ENCODE measurements at regions not wholly inside any gene's neighbourhood (a gene's known extent, or its start where the extent isn't known, plus 50 kb on each side); places are given as distances from the start of the nearest gene placed in this dataset.

GRCh38 chr1:219555031-219555692 lies 57.7 kb downstream of the ZC3H11B start:
- Histone ChIP-seq H3K4me3 (ENCODE audit: low read depth in 1 of 2, low read length in 2 of 2) (no peak overlapping the region), H3K4me2 (ENCODE audit: insufficient read depth, low read length) (no peak overlapping the region), H2AFZ (ENCODE audit: low read depth, low read length) (no peak overlapping the region), H3K79me2 (ENCODE audit: insufficient read depth, low read length) (no peaks in the 10 kb centered on the region), H4K20me1 (ENCODE audit: insufficient read depth, low read length) (no peaks in the 10 kb centered on the region), H3K9me3 (ENCODE audit: insufficient read depth, low read length, severe bottlenecking) (no peaks in the 10 kb centered on the region), H3K36me3 (ENCODE audit: insufficient read depth, low read length) (no peaks in the 10 kb centered on the region), H3K4me1 (ENCODE audit: insufficient read depth, low read length) (no peaks in the 10 kb centered on the region), H3K27ac (ENCODE audit: low read length) (no peak overlapping the region), H3K9ac (ENCODE audit: low read depth, low read length) (no peak overlapping the region), H3K27me3 (ENCODE audit: insufficient read depth, low read length, poor library complexity) (no peaks in the 10 kb centered on the region)
- TF ChIP-seq CTCF (IDR thresholded peaks at IDR 0.05; ENCODE audit: borderline replicate concordance, extremely low read depth, low read length, poor library complexity, severe bottlenecking) (no peak), EZH2 (IDR thresholded peaks at IDR 0.05; ENCODE audit: borderline replicate concordance, low read depth, low read length, severe bottlenecking) (no peak)
- no peak for DNase-seq
- no peak for ATAC-seq (ENCODE audit: insufficient read depth, low read depth)

- no peak for DNase-seq
These were observed 58.9 kb downstream of the ZC3H11B start for GRCh38 chr1:219553934-219554502.

GRCh38 chr1:219550201-219550600 lies 62.7 kb downstream of the ZC3H11B start:
- H2AFZ ChIP-seq (ENCODE audit: low read depth, low read length) = no peak overlapping the region
- no peak for TF ChIP-seq CTCF (IDR thresholded peaks at IDR 0.05; ENCODE audit: borderline replicate concordance, extremely low read depth, low read length, poor library complexity, severe bottlenecking)
- TF ChIP-seq EZH2 (IDR thresholded peaks at IDR 0.05; ENCODE audit: borderline replicate concordance, low read depth, low read length, severe bottlenecking) = no peak
- no peaks in the 10 kb centered on the region for H3K9me3 ChIP-seq (ENCODE audit: insufficient read depth, low read length, severe bottlenecking)
- no peak overlapping the region for H3K4me3 ChIP-seq (ENCODE audit: low read depth in 1 of 2, low read length in 2 of 2)
- no peaks in the 10 kb centered on the region for H3K27me3 ChIP-seq (ENCODE audit: insufficient read depth, low read length, poor library complexity)
- H3K4me1 ChIP-seq (ENCODE audit: insufficient read depth, low read length) = no peaks in the 10 kb centered on the region
- no peak overlapping the region for H3K9ac ChIP-seq (ENCODE audit: low read depth, low read length)
- H3K79me2 ChIP-seq (ENCODE audit: insufficient read depth, low read length) = no peaks in the 10 kb centered on the region
- no peak for DNase-seq
- no peak overlapping the region for H3K4me2 ChIP-seq (ENCODE audit: insufficient read depth, low read length)
- H3K27ac ChIP-seq (ENCODE audit: low read length) = no peak overlapping the region
- no peaks in the 10 kb centered on the region for H3K36me3 ChIP-seq (ENCODE audit: insufficient read depth, low read length)
- no peak for ATAC-seq (ENCODE audit: insufficient read depth, low read depth)
- H4K20me1 ChIP-seq (ENCODE audit: insufficient read depth, low read length) = no peaks in the 10 kb centered on the region

More at GRCh38 chr1:219553934-219554502, 58.9 kb downstream of the ZC3H11B start:
- ATAC-seq (ENCODE audit: insufficient read depth, low read depth) = no peak
- Histone ChIP-seq H3K4me3 (ENCODE audit: low read depth in 1 of 2, low read length in 2 of 2) (no peak overlapping the region), H2AFZ (ENCODE audit: low read depth, low read length) (no peak overlapping the region), H3K9ac (ENCODE audit: low read depth, low read length) (no peak overlapping the region), H3K27ac (ENCODE audit: low read length) (no peak overlapping the region), H3K4me2 (ENCODE audit: insufficient read depth, low read length) (no peak overlapping the region), H3K27me3 (ENCODE audit: insufficient read depth, low read length, poor library complexity) (no peaks in the 10 kb centered on the region), H3K9me3 (ENCODE audit: insufficient read depth, low read length, severe bottlenecking) (no peaks in the 10 kb centered on the region), H3K4me1 (ENCODE audit: insufficient read depth, low read length) (no peaks in the 10 kb centered on the region), H4K20me1 (ENCODE audit: insufficient read depth, low read length) (no peaks in the 10 kb centered on the region), H3K36me3 (ENCODE audit: insufficient read depth, low read length) (no peaks in the 10 kb centered on the region), H3K79me2 (ENCODE audit: insufficient read depth, low read length) (no peaks in the 10 kb centered on the region)
- TF ChIP-seq CTCF (IDR thresholded peaks at IDR 0.05; ENCODE audit: borderline replicate concordance, extremely low read depth, low read length, poor library complexity, severe bottlenecking) (no peak), EZH2 (IDR thresholded peaks at IDR 0.05; ENCODE audit: borderline replicate concordance, low read depth, low read length, severe bottlenecking) (no peak)

Data from DND-41 (cell line).